HG03469 (cell line): ENCODE measurements at regions not wholly inside any gene's neighbourhood (a gene's known extent, or its start where the extent isn't known, plus 50 kb on each side); places are given as distances from the start of the nearest gene placed in this dataset.
"Not testable (repeated sequence)": the region's sequence is repeated elsewhere in the genome, so short reads cannot be mapped to it uniquely, and the experiment has no call there.

Source experiments
- ATAC-seq: cut with Tn5 transposase; IDR thresholded peaks from one replicate; pipeline ENCODE4 v1.9.1; 2021; ENCODE audit warnings: mild to moderate bottlenecking, moderate library complexity, moderate number of reproducible peaks; ENCODE audit not compliant: unreplicated experiment

GRCh38 chr4:97432551-97432950 is 710.7 kb downstream of the STPG2 start:
- no peak for ATAC-seq

- not testable (repeated sequence) for ATAC-seq
These were observed 705.1 kb downstream of the STPG2 start for GRCh38 chr4:97437998-97438705.

GRCh38 chr4:97453186-97453585 is 690.1 kb downstream of the STPG2 start:
- no peak for ATAC-seq

- ATAC-seq: no peak
These were observed 686.0 kb downstream of the STPG2 start for GRCh38 chr4:97457253-97457652.

- ATAC-seq: no peak
These were observed 675.0 kb downstream of the STPG2 start for GRCh38 chr4:97468272-97468671.

GRCh38 chr4:97475621-97476020 is 667.7 kb downstream of the STPG2 start:
- ATAC-seq: no peak

GRCh38 chr4:97477974-97478373 is 665.3 kb downstream of the STPG2 start:
- no peak for ATAC-seq

GRCh38 chr4:97479388-97479787 is 663.9 kb downstream of the STPG2 start:
- no peak for ATAC-seq

GRCh38 chr4:97491856-97492255 is 651.4 kb downstream of the STPG2 start:
- no peak for ATAC-seq

- ATAC-seq: no peak
These were observed 649.3 kb downstream of the STPG2 start for GRCh38 chr4:97493815-97494518.

GRCh38 chr4:97496298-97496873 is 646.9 kb downstream of the STPG2 start:
- no peak for ATAC-seq

GRCh38 chr4:97498875-97499274 is 644.4 kb downstream of the STPG2 start:
- ATAC-seq: no peak

GRCh38 chr4:97500423-97500822 is 642.9 kb downstream of the STPG2 start:
- peak; percentile 95 for ATAC-seq

- ATAC-seq: no peak
These were observed 638.6 kb downstream of the STPG2 start for GRCh38 chr4:97504713-97505112.

- ATAC-seq: no peak
These were observed 635.6 kb downstream of the STPG2 start for GRCh38 chr4:97507587-97508245.
